Right lobe of liver (tissue), 6 donors: ENCODE measurements at regions not wholly inside any gene's neighbourhood (a gene's known extent, or its start where the extent isn't known, plus 50 kb on each side); places are given as distances from the start of the nearest gene placed in this dataset.

ENCODE experiments used
- ATAC-seq, 4 donors: fragments of 200-7000 bp; cut with Tn5 transposase; one replicate each; pipeline ENCODE4 v1.9.1; 2020; ENCODE audit warnings: mild to moderate bottlenecking in 4 of 4, moderate library complexity in 4 of 4
- DNase-seq, 3 donors: peaks; one replicate each; pipeline ENCODE4 v3.0.0-alpha.2; 2020
- H3K27ac ChIP-seq, 3 donors: fragments of 200-600 bp; one replicate each; pipeline ENCODE4 v1.8.0; 2022
- H3K27me3 ChIP-seq, 2 donors: fragments of 200-600 bp; one replicate each; pipeline ENCODE4 v1.8.0; 2022
- H3K36me3 ChIP-seq, 4 donors: fragments of 200-600 bp; sonication (generic) in 1 of 4; one replicate each; pipeline versions ENCODE4 v1.5.1 to v1.8.0; 2017 to 2022; ENCODE audit warnings: control low read depth in 1 of 4
- H3K4me1 ChIP-seq, 4 donors: fragments of 200-600 bp; sonication (generic) in 1 of 4; one replicate each; pipeline versions ENCODE4 v1.5.1 to v1.8.0; 2017 to 2022; ENCODE audit warnings: control low read depth in 1 of 4
- H3K4me3 ChIP-seq, 3 donors: fragments of 200-600 bp; one replicate each; pipeline ENCODE4 v1.8.0; 2022
- H3K9me3 ChIP-seq, 4 donors: fragments of 200-600 bp; sonication (generic) in 1 of 4; one replicate each; pipeline versions ENCODE4 v1.5.1 to v1.8.0; 2017 to 2022; ENCODE audit warnings: control low read depth in 1 of 4
- CTCF ChIP-seq, 4 donors: fragments of 200-600 bp in 3 of 4; fragments of 450-650 bp in 1 of 4; IDR thresholded peaks; one replicate each; pipeline versions ENCODE4 v1.5.1 to v1.8.0; 2016 to 2022; ENCODE audit warnings: antibody characterized with exemption in 4 of 4, mild to moderate bottlenecking in 2 of 4
- POLR2A ChIP-seq: fragments of 450-650 bp; IDR thresholded peaks from one replicate; pipeline ENCODE4 v1.6.1; 2017; ENCODE audit warnings: antibody characterized with exemption, mild to moderate bottlenecking
- WGBS: methylation state at CpG from one replicate; pipeline ENCODE4 v1.1.6; 2018; ENCODE audit warnings: low coverage, low lambda C conversion rate; ENCODE audit not compliant: insufficient coverage; ENCODE audit errors: missing lambda C conversion rate; 5-methylcytosine and 5-hydroxymethylcytosine counted together
- intact Hi-C, 2 donors: fragments of 100-400 bp; cut with DNase I; formaldehyde crosslinking; loops; one replicate each; pipeline versions ENCODE4 v1.11.2 to v1.14.1; 2022
- donor health status: DM: no; HTN: yes; CAD: no.
- donor health status: DM: no; HTN: no; CAD: no.
- donor health status: DM: no; HTN: no; CAD: no.
- donor health status: DM: no; HTN: yes; CAD: no.
- donor health status: DM: no; HTN: yes; CAD: no.

GRCh38 chr2:185891403-185891802 lies 152.8 kb downstream of the FSIP2 start:
- no peak for TF ChIP-seq CTCF (IDR thresholded peaks at IDR 0.05)
- no peak for TF ChIP-seq POLR2A
- no peak for DNase-seq
- H3K9me3 ChIP-seq = no peaks in the 10 kb centered on the region
- intact Hi-C loops = no loop called here
- H3K36me3 ChIP-seq = no peaks in the 10 kb centered on the region
- no peak overlapping the region for H3K4me3 ChIP-seq
- peaks cover 0 to 9% (median 0%) of the 10 kb centered on the region in 4 donors for H3K4me1 ChIP-seq
- H3K27me3 ChIP-seq = no peaks in the 10 kb centered on the region
- peak in 2 of 4 donors; percentile 18 to 53 for ATAC-seq
- H3K27ac ChIP-seq = no peak overlapping the region

- WGBS = 26% methylated on average over 2 of the region's 2 CpGs
- intact Hi-C loops = no loop called here
- Histone ChIP-seq H3K4me3 (no peak overlapping the region), H3K36me3 (no peaks in the 10 kb centered on the region), H3K27me3 (no peaks in the 10 kb centered on the region), H3K27ac (no peak overlapping the region), H3K4me1 (peaks cover 0 to 9% (median 0%) of the 10 kb centered on the region in 4 donors), H3K9me3 (no peaks in the 10 kb centered on the region)
- ATAC-seq = peak in 3 of 4 donors; percentile 29 to 36 (median 32)
- TF ChIP-seq POLR2A = no peak
- TF ChIP-seq CTCF (IDR thresholded peaks at IDR 0.05) = no peak
- no peak for DNase-seq
These were observed 153.3 kb downstream of the FSIP2 start for GRCh38 chr2:185891804-185892411.

- Histone ChIP-seq H3K9me3 (no peaks in the 10 kb centered on the region), H3K27ac (no peak overlapping the region), H3K36me3 (no peaks in the 10 kb centered on the region), H3K4me1 (peaks cover 0 to 9% (median 0%) of the 10 kb centered on the region in 4 donors), H3K4me3 (no peak overlapping the region), H3K27me3 (no peaks in the 10 kb centered on the region)
- intact Hi-C loops = no loop called here
- no peak for DNase-seq
- no peak for ATAC-seq
- TF ChIP-seq POLR2A (no peak), CTCF (IDR thresholded peaks at IDR 0.05) (no peak)
- 90% methylated on average over 1 of the region's 1 CpG for WGBS
These were observed 153.9 kb downstream of the FSIP2 start for GRCh38 chr2:185892484-185892883.

GRCh38 chr2:185894223-185894622 lies 155.6 kb downstream of the FSIP2 start:
- intact Hi-C loops = no loop called here
- Histone ChIP-seq H3K27me3 (no peaks in the 10 kb centered on the region), H3K36me3 (no peaks in the 10 kb centered on the region), H3K4me1 (peaks cover 0 to 9% (median 0%) of the 10 kb centered on the region in 4 donors), H3K9me3 (no peaks in the 10 kb centered on the region), H3K27ac (no peak overlapping the region), H3K4me3 (no peak overlapping the region)
- no peak for DNase-seq
- ATAC-seq = no peak
- 93% methylated on average over 2 of the region's 2 CpGs for WGBS
- no peak for TF ChIP-seq CTCF (IDR thresholded peaks at IDR 0.05)
- TF ChIP-seq POLR2A = no peak
